ENCODE measurements at regions not wholly inside any gene's neighbourhood (a gene's known extent, or its start where the extent isn't known, plus 50 kb on each side); places are given as distances from the start of the nearest gene placed in this dataset.

DNA sequence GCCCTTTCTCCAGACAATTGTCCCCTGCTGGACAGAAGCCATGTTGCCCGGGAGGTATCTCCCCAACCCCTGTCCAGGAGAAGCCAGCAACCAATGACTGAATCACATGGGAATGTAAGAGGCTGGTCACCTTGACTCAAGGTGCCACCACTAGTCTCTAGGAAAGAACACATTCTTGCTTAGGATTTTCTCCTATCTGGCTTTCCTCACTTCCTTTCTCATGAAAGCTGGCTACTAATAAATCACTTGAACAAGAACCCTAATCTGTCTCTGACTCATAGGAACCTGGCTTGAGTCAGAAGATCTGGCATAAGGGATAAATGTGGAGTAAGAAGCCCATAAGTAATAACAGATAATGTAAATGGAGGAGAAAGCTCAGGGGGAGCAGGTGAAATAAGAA, 101.4 kb upstream of the C11orf87 start (continued):
- TF ChIP-seq RCOR1 (IDR thresholded peaks at IDR 0.05; ENCODE audit: low read length) (no peak), FOXM1 (IDR thresholded peaks at IDR 0.05; ENCODE audit: low read depth) (peak; percentile 66; the same call in 1 of the 2 replicates), EP300 (IDR thresholded peaks at IDR 0.05; ENCODE audit: borderline replicate concordance in 1 of 2, low read depth in 1 of 2, low read length in 1 of 2) (peak; percentile 38 to 87; a peak in 3 of 4 replicates)

- no peak overlapping the region for H3K4me3 ChIP-seq (ENCODE audit: low read depth in 2 of 2, low read length in 1 of 2)
- POLR2A ChIA-PET: no interaction called here
- no peaks in the 10 kb centered on the region for H3K4me1 ChIP-seq (ENCODE audit: control insufficient read depth in 1 of 2, insufficient read depth in 2 of 2, low read depth in 1 of 2, low read length in 1 of 2)
- no peak overlapping the region for H2AFZ ChIP-seq (ENCODE audit: low read depth)
- H3K9me2 ChIP-seq: no peaks in the 10 kb centered on the region
- H3K9ac ChIP-seq: no peak overlapping the region
- H3K36me3 ChIP-seq (replicated peaks in 1 of 2; ENCODE audit: control insufficient read depth in 1 of 2, insufficient read depth in 2 of 2, low read length in 1 of 2): no peaks in the 10 kb centered on the region
- H3K79me2 ChIP-seq (ENCODE audit: insufficient read depth): no peaks in the 10 kb centered on the region
- H3K27ac ChIP-seq (ENCODE audit: low read depth in 2 of 2, low read length in 1 of 2): no peak overlapping the region
- DNase-seq: no peak
- no peak overlapping the region for H3K4me2 ChIP-seq
- H3K27me3 ChIP-seq (ENCODE audit: insufficient read depth): no peaks in the 10 kb centered on the region
- 38% methylated on average over 1 of the region's 1 CpG for WGBS (ENCODE audit: low lambda C conversion rate)
- no peaks in the 10 kb centered on the region for H4K20me1 ChIP-seq (ENCODE audit: insufficient read depth)
- TF ChIP-seq NFIC (IDR thresholded peaks at IDR 0.05; ENCODE audit: borderline replicate concordance) (no peak), SIN3A (IDR thresholded peaks at IDR 0.05; ENCODE audit: borderline replicate concordance, low read depth, low read length) (no peak), CHD2 (IDR thresholded peaks at IDR 0.05; ENCODE audit: low read length, partially characterized antibody) (no peak), IRF3 (IDR thresholded peaks at IDR 0.05; ENCODE audit: low read depth, low read length) (no peak), ZBTB33 (IDR thresholded peaks at IDR 0.05; ENCODE audit: borderline replicate concordance, low read depth) (no peak), TCF12 (IDR thresholded peaks at IDR 0.05) (no peak), POLR2AphosphoS5 (IDR thresholded peaks at IDR 0.05; ENCODE audit: low read depth, low read length) (no peak), MEF2A (IDR thresholded peaks at IDR 0.05; ENCODE audit: borderline replicate concordance, low read depth) (no peak), FOXM1 (IDR thresholded peaks at IDR 0.05; ENCODE audit: low read depth) (no peak), NRF1 (IDR thresholded peaks at IDR 0.05; ENCODE audit: low read depth, low read length) (no peak), FOXJ3 (CRISPR knock-in tag; IDR thresholded peaks at IDR 0.05) (no peak), RAD21 (IDR thresholded peaks at IDR 0.05; ENCODE audit: low read length) (no peak), MAX (IDR thresholded peaks at IDR 0.05; ENCODE audit: low read depth) (no peak), SMC3 (IDR thresholded peaks at IDR 0.05; ENCODE audit: low read depth, low read length) (no peak)
- TF ChIP-seq, protein P1, sequence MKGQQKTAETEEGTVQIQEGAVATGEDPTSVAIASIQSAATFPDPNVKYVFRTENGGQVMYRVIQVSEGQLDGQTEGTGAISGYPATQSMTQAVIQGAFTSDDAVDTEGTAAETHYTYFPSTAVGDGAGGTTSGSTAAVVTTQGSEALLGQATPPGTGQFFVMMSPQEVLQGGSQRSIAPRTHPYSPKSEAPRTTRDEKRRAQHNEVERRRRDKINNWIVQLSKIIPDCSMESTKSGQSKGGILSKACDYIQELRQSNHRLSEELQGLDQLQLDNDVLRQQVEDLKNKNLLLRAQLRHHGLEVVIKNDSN (IDR thresholded peaks at IDR 0.05; ENCODE audit: borderline replicate concordance, low read depth): no peak
- TF ChIP-seq, protein P2, sequence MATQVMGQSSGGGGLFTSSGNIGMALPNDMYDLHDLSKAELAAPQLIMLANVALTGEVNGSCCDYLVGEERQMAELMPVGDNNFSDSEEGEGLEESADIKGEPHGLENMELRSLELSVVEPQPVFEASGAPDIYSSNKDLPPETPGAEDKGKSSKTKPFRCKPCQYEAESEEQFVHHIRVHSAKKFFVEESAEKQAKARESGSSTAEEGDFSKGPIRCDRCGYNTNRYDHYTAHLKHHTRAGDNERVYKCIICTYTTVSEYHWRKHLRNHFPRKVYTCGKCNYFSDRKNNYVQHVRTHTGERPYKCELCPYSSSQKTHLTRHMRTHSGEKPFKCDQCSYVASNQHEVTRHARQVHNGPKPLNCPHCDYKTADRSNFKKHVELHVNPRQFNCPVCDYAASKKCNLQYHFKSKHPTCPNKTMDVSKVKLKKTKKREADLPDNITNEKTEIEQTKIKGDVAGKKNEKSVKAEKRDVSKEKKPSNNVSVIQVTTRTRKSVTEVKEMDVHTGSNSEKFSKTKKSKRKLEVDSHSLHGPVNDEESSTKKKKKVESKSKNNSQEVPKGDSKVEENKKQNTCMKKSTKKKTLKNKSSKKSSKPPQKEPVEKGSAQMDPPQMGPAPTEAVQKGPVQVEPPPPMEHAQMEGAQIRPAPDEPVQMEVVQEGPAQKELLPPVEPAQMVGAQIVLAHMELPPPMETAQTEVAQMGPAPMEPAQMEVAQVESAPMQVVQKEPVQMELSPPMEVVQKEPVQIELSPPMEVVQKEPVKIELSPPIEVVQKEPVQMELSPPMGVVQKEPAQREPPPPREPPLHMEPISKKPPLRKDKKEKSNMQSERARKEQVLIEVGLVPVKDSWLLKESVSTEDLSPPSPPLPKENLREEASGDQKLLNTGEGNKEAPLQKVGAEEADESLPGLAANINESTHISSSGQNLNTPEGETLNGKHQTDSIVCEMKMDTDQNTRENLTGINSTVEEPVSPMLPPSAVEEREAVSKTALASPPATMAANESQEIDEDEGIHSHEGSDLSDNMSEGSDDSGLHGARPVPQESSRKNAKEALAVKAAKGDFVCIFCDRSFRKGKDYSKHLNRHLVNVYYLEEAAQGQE (IDR thresholded peaks at IDR 0.05; ENCODE audit: low read depth, low read length): no peak
- H3K9me3 ChIP-seq: no peaks in the 10 kb centered on the region
- H3F3A ChIP-seq (replicated peaks; ENCODE audit: insufficient read depth): no peaks in the 10 kb centered on the region
- CTCF ChIA-PET: interaction anchor here (1.1 kb wide), 1 partner anchor 15 kb away, joined by 3 read pairs; no protein-coding TSS in a partner anchor
Observed at GRCh38 chr11:109326781-109327180, 95.2 kb upstream of the C11orf87 start.

All from SK-N-SH (cell line).